HCT116 (cell line): ENCODE measurements at regions not wholly inside any gene's neighbourhood (a gene's known extent, or its start where the extent isn't known, plus 50 kb on each side); places are given as distances from the start of the nearest gene placed in this dataset.

Experiments
- ATAC-seq: fragments of 200-7000 bp; cut with Tn5 transposase; 2 replicates; pipeline ENCODE4 v1.9.1; 2020; ENCODE audit warnings: mild to moderate bottlenecking, moderate library complexity
- BruUV-seq: library from RNA; stranded (reverse); fragments of 400-500 nt; replicated peaks from 2 replicates; lab custom pipeline; 2021; lab: Mats Ljungman, UMichigan
- CTCF ChIA-PET: fragments of 300-600 bp; sonication (Branson Sonifier 250); formaldehyde crosslinking; loops from one replicate; lab custom pipeline; 2021; ENCODE audit warnings: antibody characterized with exemption; lab: Charles Lee
- POLR2A ChIA-PET: fragments of 300-600, 350-600 bp; sonication (Branson Sonifier 250); formaldehyde crosslinking; loops from one replicate; lab custom pipeline; 2021; ENCODE audit warnings: antibody characterized with exemption; lab: Charles Lee
- RAD21 ChIA-PET, 2 experiments: fragments of 300-600 bp; sonication (Branson Sonifier 250); formaldehyde crosslinking; loops; one replicate each; lab custom pipeline; 2023; ENCODE audit warnings: low total read pairs in 2 of 2; ENCODE audit not compliant: uncharacterized antibody in 2 of 2, unreplicated experiment in 2 of 2, low non-redundant PET in 1 of 2; lab: Charles Lee
- DNase-seq: peaks from one replicate; pipeline ENCODE4 v3.0.0-alpha.2; 2010; ENCODE audit warnings: low read depth, low spot score
- H2AFZ ChIP-seq: fragments of 200-600 bp; shearing (Covaris generic), sonication (generic); 2 replicates; pipeline ENCODE4 v1.6.1; 2017; ENCODE audit warnings: low read depth, mixed run types, mixed read lengths, antibody characterized with exemption, low read length; ENCODE audit not compliant: poor library complexity, severe bottlenecking
- H3K27ac ChIP-seq: 2 replicates; pipeline ENCODE4 v1.5.1; 2012; ENCODE audit warnings: low read depth, low read length
- H3K27me3 ChIP-seq: fragments of 200-600 bp; sonication (generic); 2 replicates; pipeline ENCODE4 v1.6.1; 2016; ENCODE audit warnings: mixed run types, low read length, mixed read lengths; ENCODE audit not compliant: insufficient read depth
- H3K36me3 ChIP-seq, 2 experiments: fragments of 200-500 bp in 1 of 2; fragments of 200-600 bp in 1 of 2; sonication (Bioruptor generic) in 1 of 2; sonication (generic) in 1 of 2; 2 replicates each; pipeline versions ENCODE4 v1.5.1 to v1.6.1; 2014 to 2016; ENCODE audit warnings: low read length in 2 of 2, inconsistent platforms in 1 of 2, mixed read lengths in 1 of 2, mixed run types in 1 of 2; ENCODE audit not compliant: insufficient read depth in 2 of 2, control insufficient read depth in 1 of 2
- H3K4me1 ChIP-seq, 2 experiments: fragments of 200-600 bp in 1 of 2; sonication (generic) in 1 of 2; 2 replicates each; pipeline versions ENCODE4 v1.5.1 to v1.6.1; 2012 to 2017; ENCODE audit warnings: low read length in 2 of 2, inconsistent platforms in 1 of 2, mild to moderate bottlenecking in 1 of 2, mixed read lengths in 1 of 2, mixed run types in 1 of 2, moderate library complexity in 1 of 2; ENCODE audit not compliant: insufficient read depth in 2 of 2, control insufficient read depth in 1 of 2
- H3K4me2 ChIP-seq: fragments of 200-600 bp; sonication (generic); 2 replicates; pipeline ENCODE4 v1.6.1; 2017; ENCODE audit warnings: mixed run types, low read length, mixed read lengths
- H3K4me3 ChIP-seq, 2 experiments: fragments of 200-600 bp in 1 of 2; sonication (generic) in 1 of 2; replicated peaks in 1 of 2; 2 replicates each; pipeline ENCODE4 v1.5.1; 2011 to 2016; ENCODE audit warnings: low read length in 2 of 2, control low read depth in 1 of 2, low read depth in 1 of 2, mild to moderate bottlenecking in 1 of 2, mixed read lengths in 1 of 2, mixed run types in 1 of 2
- H3K79me2 ChIP-seq: fragments of 200-600 bp; sonication (generic); 2 replicates; pipeline ENCODE4 v1.6.1; 2017; ENCODE audit warnings: mild to moderate bottlenecking, mixed run types, low read length, moderate library complexity, mixed read lengths; ENCODE audit not compliant: insufficient read depth
- H3K9ac ChIP-seq: fragments of 200-600 bp; sonication (generic); 2 replicates; pipeline ENCODE4 v1.6.1; 2016; ENCODE audit warnings: low read length, mixed read lengths
- H3K9me2 ChIP-seq: fragments of 200-600 bp; sonication (generic), shearing (Covaris generic); 2 replicates; pipeline ENCODE4 v1.6.1; 2017; ENCODE audit warnings: mixed run types, mild to moderate bottlenecking, moderate library complexity; ENCODE audit not compliant: insufficient read depth
- H3K9me3 ChIP-seq, 2 experiments: fragments of 200-500 bp in 1 of 2; fragments of 200-600 bp in 1 of 2; sonication (Bioruptor generic) in 1 of 2; sonication (generic) in 1 of 2; 2 replicates each; pipeline ENCODE4 v1.6.1; 2014 to 2017; ENCODE audit warnings: low read length in 2 of 2, mixed read lengths in 2 of 2, inconsistent platforms in 1 of 2, low read depth in 1 of 2, mild to moderate bottlenecking in 1 of 2, mixed run types in 1 of 2, moderate library complexity in 1 of 2; ENCODE audit not compliant: control insufficient read depth in 1 of 2, insufficient read depth in 1 of 2
- H4K20me1 ChIP-seq: fragments of 200-600 bp; sonication (generic), shearing (Covaris generic); 2 replicates; pipeline ENCODE4 v1.6.1; 2017; ENCODE audit warnings: mixed run types, mild to moderate bottlenecking, moderate library complexity; ENCODE audit not compliant: insufficient read depth
- ATF3 ChIP-seq: IDR thresholded peaks from 2 replicates; pipeline ENCODE4 v1.6.1; 2012
- CBX3 ChIP-seq: IDR thresholded peaks from 2 replicates; pipeline ENCODE4 v1.6.1; 2012; ENCODE audit warnings: low read depth
- CTCF ChIP-seq, 3 experiments: fragments of 200-600 bp in 1 of 3; sonication (generic) in 1 of 3; IDR thresholded peaks in 2 of 3; conservative IDR thresholded peaks in 1 of 3; 2 replicates each; pipeline ENCODE4 v1.5.1; 2012 to 2017; ENCODE audit warnings: low read depth in 2 of 3, low read length in 2 of 3, antibody characterized with exemption in 1 of 3, borderline replicate concordance in 1 of 3, control low read depth in 1 of 3, mild to moderate bottlenecking in 1 of 3, mixed read lengths in 1 of 3, mixed run types in 1 of 3, moderate library complexity in 1 of 3; ENCODE audit not compliant: insufficient read depth in 1 of 3
- ELF1 ChIP-seq: IDR thresholded peaks from 2 replicates; pipeline ENCODE4 v1.6.1; 2012; ENCODE audit warnings: low read depth, borderline replicate concordance
- EZH2phosphoT487 ChIP-seq: fragments of 200-600 bp; IDR thresholded peaks from 2 replicates; pipeline ENCODE4 v1.6.1; 2018; ENCODE audit warnings: antibody characterized with exemption, borderline replicate concordance
- POLR2A ChIP-seq: IDR thresholded peaks from 2 replicates; pipeline ENCODE4 v1.7.0; 2011; ENCODE audit warnings: borderline replicate concordance; ENCODE audit not compliant: insufficient read depth, insufficient read length; ENCODE audit errors: extremely low read depth
- SIN3A ChIP-seq: IDR thresholded peaks from 2 replicates; pipeline ENCODE4 v1.6.1; 2012; ENCODE audit warnings: low read depth
- YY1 ChIP-seq: IDR thresholded peaks from 2 replicates; pipeline ENCODE4 v1.6.1; 2011; ENCODE audit warnings: low read length, low read depth, moderate library complexity, mild to moderate bottlenecking; ENCODE audit not compliant: insufficient replicate concordance; ENCODE audit errors: extremely low read depth
- ZBTB33 ChIP-seq: IDR thresholded peaks from 2 replicates; pipeline ENCODE4 v1.6.1; 2011; ENCODE audit warnings: mild to moderate bottlenecking, low read length, moderate library complexity; ENCODE audit not compliant: insufficient replicate concordance; ENCODE audit errors: extremely low read depth
- intact Hi-C: fragments of 100-400 bp; cut with micrococcal nuclease; formaldehyde crosslinking; loops from 2 replicates; pipeline ENCODE4 v1.10.0; 2022

GRCh38 chr14:83624541-83624940 lies 1905.4 kb upstream of the FLRT2 start:
- H3K4me3 ChIP-seq: no peak overlapping the region
- TF ChIP-seq ELF1 (no peak), CTCF (IDR thresholded peaks at IDR 0.05 in 2 of 3, conservative IDR thresholded peaks at IDR 0.05 in 1 of 3; ENCODE audit: borderline replicate concordance in 1 of 3, insufficient read depth in 1 of 3, low read depth in 2 of 3, low read length in 2 of 3) (no peak), ATF3 (no peak), SIN3A (no peak), POLR2A (no peak), YY1 (no peak), ZBTB33 (no peak), EZH2phosphoT487 (no peak), CBX3 (no peak)
- H3K79me2 ChIP-seq: no peaks in the 10 kb centered on the region
- no peaks in the 10 kb centered on the region for H3K4me1 ChIP-seq
- POLR2A ChIA-PET: no interaction called here
- no peak overlapping the region for H3K4me2 ChIP-seq
- no peaks in the 10 kb centered on the region for H4K20me1 ChIP-seq
- no peak overlapping the region for H3K9ac ChIP-seq
- H3K9me2 ChIP-seq: no peaks in the 10 kb centered on the region
- RAD21 ChIA-PET: no interaction called here
- ATAC-seq (no peak), DNase-seq (no peak)
- no peaks in the 10 kb centered on the region for H3K36me3 ChIP-seq
- intact Hi-C loops: no loop called here
- no peak overlapping the region for H2AFZ ChIP-seq
- peaks cover 5 to 6% of the 10 kb centered on the region in 2 experiments; a peak in 2 of 4 replicates for H3K9me3 ChIP-seq
- H3K27ac ChIP-seq: no peak overlapping the region
- no TSS peak for BruUV-seq
- CTCF ChIA-PET: no interaction called here
- H3K27me3 ChIP-seq: no peaks in the 10 kb centered on the region
